A673 (cell line): ENCODE measurements at regions not wholly inside any gene's neighbourhood (a gene's known extent, or its start where the extent isn't known, plus 50 kb on each side); places are given as distances from the start of the nearest gene placed in this dataset.

Experiments
- EZH2 ChIP-seq: fragments of 200-600 bp; sonication (generic); IDR thresholded peaks from 2 replicates; pipeline ENCODE4 v1.6.1; 2017; ENCODE audit warnings: borderline replicate concordance, low read depth, mild to moderate bottlenecking, mixed read lengths, antibody characterized with exemption, low read length; ENCODE audit not compliant: poor library complexity, severe bottlenecking
- TF ChIP-seq, protein P1 (sequence below): fragments of 300-800, 200-600 bp; sonication (generic); conservative IDR thresholded peaks from 2 replicates; pipeline ENCODE4 v1.5.1; 2017; ENCODE audit warnings: low read depth, mild to moderate bottlenecking, antibody characterized with exemption, low read length, moderate library complexity, mixed read lengths

- TF ChIP-seq, protein P1, sequence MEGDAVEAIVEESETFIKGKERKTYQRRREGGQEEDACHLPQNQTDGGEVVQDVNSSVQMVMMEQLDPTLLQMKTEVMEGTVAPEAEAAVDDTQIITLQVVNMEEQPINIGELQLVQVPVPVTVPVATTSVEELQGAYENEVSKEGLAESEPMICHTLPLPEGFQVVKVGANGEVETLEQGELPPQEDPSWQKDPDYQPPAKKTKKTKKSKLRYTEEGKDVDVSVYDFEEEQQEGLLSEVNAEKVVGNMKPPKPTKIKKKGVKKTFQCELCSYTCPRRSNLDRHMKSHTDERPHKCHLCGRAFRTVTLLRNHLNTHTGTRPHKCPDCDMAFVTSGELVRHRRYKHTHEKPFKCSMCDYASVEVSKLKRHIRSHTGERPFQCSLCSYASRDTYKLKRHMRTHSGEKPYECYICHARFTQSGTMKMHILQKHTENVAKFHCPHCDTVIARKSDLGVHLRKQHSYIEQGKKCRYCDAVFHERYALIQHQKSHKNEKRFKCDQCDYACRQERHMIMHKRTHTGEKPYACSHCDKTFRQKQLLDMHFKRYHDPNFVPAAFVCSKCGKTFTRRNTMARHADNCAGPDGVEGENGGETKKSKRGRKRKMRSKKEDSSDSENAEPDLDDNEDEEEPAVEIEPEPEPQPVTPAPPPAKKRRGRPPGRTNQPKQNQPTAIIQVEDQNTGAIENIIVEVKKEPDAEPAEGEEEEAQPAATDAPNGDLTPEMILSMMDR: no peak
- TF ChIP-seq EZH2: no peak
These were observed 561.1 kb upstream of the STEAP1 start for GRCh38 chr7:89593125-89593524.
